K562 (cell line): ENCODE measurements at regions not wholly inside any gene's neighbourhood (a gene's known extent, or its start where the extent isn't known, plus 50 kb on each side); places are given as distances from the start of the nearest gene placed in this dataset.
A peak's percentile ranks its signal among the peaks of the same experiment; 100 is the strongest.

Experiments used
- CHD7 ChIP-seq: fragments of 200-600 bp; sonication (generic); IDR thresholded peaks from one replicate; pipeline ENCODE4 v1.6.1; 2012; ENCODE audit warnings: mild to moderate bottlenecking, low read depth, low read length, inconsistent platforms
- DPF2 ChIP-seq: fragments of 450-650 bp; IDR thresholded peaks from 2 replicates; pipeline ENCODE4 v1.6.1; 2016
- E2F5 ChIP-seq: sonication (generic); formaldehyde crosslinking; IDR thresholded peaks from 2 replicates; pipeline ENCODE4 v1.8.0; 2022; ENCODE audit warnings: mild to moderate bottlenecking, missing genetic modification reagents
- IRF9 ChIP-seq: fragments of 450-650 bp; IDR thresholded peaks from 2 replicates; pipeline ENCODE4 v1.6.1; 2016; ENCODE audit warnings: missing biosample characterization, missing genetic modification characterization
- NKRF ChIP-seq: fragments of 450-650 bp; IDR thresholded peaks from 2 replicates; pipeline ENCODE4 v1.6.1; 2016; ENCODE audit warnings: borderline replicate concordance
- PTBP1 ChIP-seq: fragments of 200-400 bp; formaldehyde crosslinking; IDR thresholded peaks from 2 replicates; pipeline ENCODE4 v1.6.1; 2017; ENCODE audit warnings: low read depth, low read length
- RBM34 ChIP-seq: fragments of 200-400 bp; formaldehyde crosslinking; IDR thresholded peaks from 2 replicates; pipeline ENCODE4 v1.6.1; 2018; ENCODE audit warnings: low read length, borderline replicate concordance; ENCODE audit not compliant: insufficient read depth
- ZFP91 ChIP-seq: sonication (generic); formaldehyde crosslinking; IDR thresholded peaks from 2 replicates; pipeline ENCODE4 v1.8.0; 2022; ENCODE audit warnings: mild to moderate bottlenecking, missing genetic modification reagents
- ZNF232 ChIP-seq: sonication (generic); formaldehyde crosslinking; IDR thresholded peaks from 2 replicates; pipeline ENCODE4 v1.8.0; 2022; ENCODE audit warnings: mild to moderate bottlenecking, missing genetic modification reagents

GRCh38 chr11:86158704-86159580, 85.6 kb upstream of the EED start (continued):
- TF ChIP-seq ZFP91 (no peak), PTBP1 (no peak), RBM34 (no peak), CHD7 (no peak), DPF2 (peak; percentile 91), NKRF (peak; percentile 47; the same call in 1 of the 2 replicates), IRF9 (tag) (no peak), ZNF232 (no peak), E2F5 (CRISPR knock-in tag) (no peak)
